ENCODE measurements at regions not wholly inside any gene's neighbourhood (a gene's known extent, or its start where the extent isn't known, plus 50 kb on each side); places are given as distances from the start of the nearest gene placed in this dataset.

GRCh38 chr11:79691445-79691844 lies 250.6 kb upstream of the TENM4 start:
- no peak overlapping the region for H3K4ac ChIP-seq (ENCODE audit: low read depth, low read length)
- no peak overlapping the region for H3K27ac ChIP-seq (ENCODE audit: low read depth, low read length)
- no peak for DNase-seq
- no peak overlapping the region for H3K23ac ChIP-seq (ENCODE audit: low read length)
- no peak overlapping the region for H4K8ac ChIP-seq (ENCODE audit: low read depth, low read length)
- H3K9me3 ChIP-seq (ENCODE audit: insufficient read depth, low read depth, low read length) = no peaks in the 10 kb centered on the region
- no peaks in the 10 kb centered on the region for H3K27me3 ChIP-seq (ENCODE audit: insufficient read depth, low read length)
- H2BK5ac ChIP-seq (ENCODE audit: low read depth, low read length, poor library complexity) = no peak overlapping the region
- no peak overlapping the region for H3K14ac ChIP-seq (ENCODE audit: low read length)
- no peaks in the 10 kb centered on the region for H3K36me3 ChIP-seq (ENCODE audit: control insufficient read depth in 1 of 2, insufficient read depth in 2 of 2, low read length in 2 of 2)
- no peaks in the 10 kb centered on the region for H3K79me2 ChIP-seq (ENCODE audit: control insufficient read depth, insufficient read depth, low read length, poor library complexity)
- no peak overlapping the region for H3K4me3 ChIP-seq (ENCODE audit: low read depth, low read length)
- no peak overlapping the region for H3K4me2 ChIP-seq (ENCODE audit: low read length)
- H2AFZ ChIP-seq (ENCODE audit: insufficient read depth, low read length, poor library complexity) = no peak overlapping the region
- H3K18ac ChIP-seq (ENCODE audit: low read length) = no peak overlapping the region
- no peak overlapping the region for H2BK12ac ChIP-seq (ENCODE audit: low read length)
- H2AK5ac ChIP-seq (ENCODE audit: low read length) = no peak overlapping the region
- H2BK120ac ChIP-seq (ENCODE audit: insufficient read depth, low read length, poor library complexity) = no peak overlapping the region
- whole genome bisulfite sequencing (ENCODE audit: extremely low coverage, insufficient coverage, insufficient read length) = no CpG with 5 or more reads among the region's 2 CpGs
- no peaks in the 10 kb centered on the region for H3K79me1 ChIP-seq (ENCODE audit: low read length)
- H4K91ac ChIP-seq (ENCODE audit: low read depth, low read length) = no peak overlapping the region
- no peak overlapping the region for H3K9ac ChIP-seq (ENCODE audit: low read length)
- H3K4me1 ChIP-seq (ENCODE audit: control insufficient read depth in 1 of 2, insufficient read depth in 2 of 2, low read length in 2 of 2) = no peaks in the 10 kb centered on the region
- H4K12ac ChIP-seq (ENCODE audit: low read depth, low read length) = no peak overlapping the region

DNA sequence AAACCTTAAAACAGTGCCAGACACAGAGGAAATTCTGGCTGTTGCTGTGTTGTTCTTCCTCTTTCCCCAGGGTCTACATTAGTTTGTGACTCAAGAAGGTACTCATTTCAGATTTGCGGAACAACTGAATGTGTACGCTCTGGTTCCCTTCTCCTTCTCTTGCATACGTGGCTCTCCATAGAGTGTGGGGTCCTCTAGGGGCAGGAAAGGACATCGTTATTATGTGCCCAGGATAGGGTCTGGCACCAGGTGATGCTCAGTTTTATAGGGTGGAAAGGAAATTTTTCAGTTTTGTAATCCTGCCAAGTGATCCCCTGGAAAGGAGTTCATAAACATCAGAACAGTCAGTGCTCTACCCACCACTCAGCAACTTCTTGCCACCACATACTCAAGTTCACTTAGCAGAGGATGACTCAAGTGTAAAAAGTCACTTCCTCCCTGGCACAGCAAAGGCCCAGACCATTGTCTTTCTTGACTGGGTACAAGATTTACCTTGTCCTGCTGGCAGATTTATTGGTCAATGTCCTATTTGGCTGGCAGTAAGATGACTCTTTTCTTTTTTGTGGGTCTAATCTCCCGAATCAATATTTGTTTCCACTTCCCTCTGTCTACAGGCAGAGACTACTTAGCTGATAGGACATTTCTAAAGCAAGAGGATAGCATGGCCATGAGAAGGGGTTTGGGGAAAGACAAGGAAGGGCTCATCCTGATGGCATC lies 246.0 kb upstream of the TENM4 start:
- H3K4ac ChIP-seq (ENCODE audit: low read depth, low read length) = no peak overlapping the region
- H3K23ac ChIP-seq (ENCODE audit: low read length) = no peak overlapping the region
- no peak overlapping the region for H2BK5ac ChIP-seq (ENCODE audit: low read depth, low read length, poor library complexity)
- no peak overlapping the region for H3K27ac ChIP-seq (ENCODE audit: low read depth, low read length)
- H3K14ac ChIP-seq (ENCODE audit: low read length) = no peak overlapping the region
- no peaks in the 10 kb centered on the region for H3K79me2 ChIP-seq (ENCODE audit: control insufficient read depth, insufficient read depth, low read length, poor library complexity)
- no peaks in the 10 kb centered on the region for H3K27me3 ChIP-seq (ENCODE audit: insufficient read depth, low read length)
- no peaks in the 10 kb centered on the region for H3K4me1 ChIP-seq (ENCODE audit: control insufficient read depth in 1 of 2, insufficient read depth in 2 of 2, low read length in 2 of 2)
- no peaks in the 10 kb centered on the region for H3K9me3 ChIP-seq (ENCODE audit: insufficient read depth, low read depth, low read length)
- no peak overlapping the region for H4K12ac ChIP-seq (ENCODE audit: low read depth, low read length)
- H2BK120ac ChIP-seq (ENCODE audit: insufficient read depth, low read length, poor library complexity) = no peak overlapping the region
- H3K79me1 ChIP-seq (ENCODE audit: low read length) = no peaks in the 10 kb centered on the region
- H3K18ac ChIP-seq (ENCODE audit: low read length) = no peak overlapping the region
- no peak overlapping the region for H2AK5ac ChIP-seq (ENCODE audit: low read length)
- H4K91ac ChIP-seq (ENCODE audit: low read depth, low read length) = no peak overlapping the region
- no peak for DNase-seq
- H3K4me3 ChIP-seq (ENCODE audit: low read depth, low read length) = no peak overlapping the region
- no peak overlapping the region for H2BK12ac ChIP-seq (ENCODE audit: low read length)
- H2AFZ ChIP-seq (ENCODE audit: insufficient read depth, low read length, poor library complexity) = no peak overlapping the region
- no peak overlapping the region for H3K4me2 ChIP-seq (ENCODE audit: low read length)
- no peak overlapping the region for H4K8ac ChIP-seq (ENCODE audit: low read depth, low read length)
- H3K36me3 ChIP-seq (ENCODE audit: control insufficient read depth in 1 of 2, insufficient read depth in 2 of 2, low read length in 2 of 2) = no peaks in the 10 kb centered on the region
- H3K9ac ChIP-seq (ENCODE audit: low read length) = no peak overlapping the region
- WGBS (ENCODE audit: extremely low coverage, insufficient coverage, insufficient read length) = no CpG with 5 or more reads among the region's 5 CpGs

GRCh38 chr11:79683930-79684329 lies 243.1 kb upstream of the TENM4 start:
- H3K4ac ChIP-seq (ENCODE audit: low read depth, low read length) = no peak overlapping the region
- H2AK5ac ChIP-seq (ENCODE audit: low read length) = no peak overlapping the region
- no peaks in the 10 kb centered on the region for H3K27me3 ChIP-seq (ENCODE audit: insufficient read depth, low read length)
- H4K8ac ChIP-seq (ENCODE audit: low read depth, low read length) = no peak overlapping the region
- H2AFZ ChIP-seq (ENCODE audit: insufficient read depth, low read length, poor library complexity) = no peak overlapping the region
- H2BK12ac ChIP-seq (ENCODE audit: low read length) = no peak overlapping the region
- H3K9me3 ChIP-seq (ENCODE audit: insufficient read depth, low read depth, low read length) = no peaks in the 10 kb centered on the region
- no peaks in the 10 kb centered on the region for H3K79me1 ChIP-seq (ENCODE audit: low read length)
- H3K4me2 ChIP-seq (ENCODE audit: low read length) = no peak overlapping the region
- H4K12ac ChIP-seq (ENCODE audit: low read depth, low read length) = no peak overlapping the region
- no peak overlapping the region for H4K91ac ChIP-seq (ENCODE audit: low read depth, low read length)
- no peaks in the 10 kb centered on the region for H3K36me3 ChIP-seq (ENCODE audit: control insufficient read depth in 1 of 2, insufficient read depth in 2 of 2, low read length in 2 of 2)
- H3K23ac ChIP-seq (ENCODE audit: low read length) = no peak overlapping the region
- no peak overlapping the region for H3K9ac ChIP-seq (ENCODE audit: low read length)
- no peak overlapping the region for H3K4me3 ChIP-seq (ENCODE audit: low read depth, low read length)
- H3K18ac ChIP-seq (ENCODE audit: low read length) = no peak overlapping the region
- no peaks in the 10 kb centered on the region for H3K4me1 ChIP-seq (ENCODE audit: control insufficient read depth in 1 of 2, insufficient read depth in 2 of 2, low read length in 2 of 2)
- no peak for DNase-seq
- no peak overlapping the region for H2BK120ac ChIP-seq (ENCODE audit: insufficient read depth, low read length, poor library complexity)
- H3K14ac ChIP-seq (ENCODE audit: low read length) = no peak overlapping the region
- H3K27ac ChIP-seq (ENCODE audit: low read depth, low read length) = no peak overlapping the region
- no peaks in the 10 kb centered on the region for H3K79me2 ChIP-seq (ENCODE audit: control insufficient read depth, insufficient read depth, low read length, poor library complexity)
- no CpG with 5 or more reads among the region's 1 CpG for WGBS (ENCODE audit: extremely low coverage, insufficient coverage, insufficient read length)
- no peak overlapping the region for H2BK5ac ChIP-seq (ENCODE audit: low read depth, low read length, poor library complexity)

DNA sequence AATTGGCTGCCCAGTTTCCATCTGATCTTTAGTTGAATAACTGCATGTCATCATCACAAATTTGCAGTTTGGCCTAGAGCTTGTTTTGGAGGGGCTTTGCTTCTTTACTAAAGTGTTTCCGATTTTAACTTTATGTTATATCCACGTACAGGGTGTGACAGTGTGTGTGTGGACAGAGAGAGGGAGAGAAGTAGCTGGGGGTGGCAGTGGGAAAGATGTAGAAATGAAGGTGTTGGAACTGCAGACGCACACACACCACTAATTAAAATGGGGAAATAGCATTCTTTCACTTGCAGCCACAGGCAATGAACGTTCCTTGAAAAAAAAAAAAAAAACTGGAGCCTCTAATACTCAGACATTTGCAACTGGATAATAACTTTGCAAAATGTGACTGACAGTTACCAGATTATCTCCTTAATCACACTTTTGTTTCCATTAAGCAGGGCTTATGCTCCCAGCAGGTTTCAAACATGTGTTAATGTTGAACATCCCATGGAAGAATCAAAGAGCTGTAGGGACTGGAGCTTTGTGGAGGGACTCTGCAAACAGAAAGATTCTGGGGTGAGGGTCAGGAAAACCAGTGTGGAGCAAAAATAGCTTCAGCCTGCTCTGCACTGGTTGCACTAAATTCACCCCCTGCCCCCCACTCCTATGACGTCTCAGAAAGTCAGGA lies 238.1 kb upstream of the TENM4 start:
- Histone ChIP-seq H3K4me2 (ENCODE audit: low read length) (no peak overlapping the region), H2AFZ (ENCODE audit: insufficient read depth, low read length, poor library complexity) (no peak overlapping the region), H3K9ac (ENCODE audit: low read length) (no peak overlapping the region), H2BK12ac (ENCODE audit: low read length) (no peak overlapping the region), H3K14ac (ENCODE audit: low read length) (no peak overlapping the region), H3K4ac (ENCODE audit: low read depth, low read length) (no peak overlapping the region), H2BK5ac (ENCODE audit: low read depth, low read length, poor library complexity) (no peak overlapping the region), H3K4me3 (ENCODE audit: low read depth, low read length) (no peak overlapping the region), H3K79me2 (ENCODE audit: control insufficient read depth, insufficient read depth, low read length, poor library complexity) (no peaks in the 10 kb centered on the region), H3K79me1 (ENCODE audit: low read length) (no peaks in the 10 kb centered on the region), H2AK5ac (ENCODE audit: low read length) (no peak overlapping the region), H3K36me3 (ENCODE audit: control insufficient read depth in 1 of 2, insufficient read depth in 2 of 2, low read length in 2 of 2) (no peaks in the 10 kb centered on the region), H3K18ac (ENCODE audit: low read length) (no peak overlapping the region), H3K27me3 (ENCODE audit: insufficient read depth, low read length) (no peaks in the 10 kb centered on the region), H4K91ac (ENCODE audit: low read depth, low read length) (no peak overlapping the region), H3K23ac (ENCODE audit: low read length) (no peak overlapping the region), H3K27ac (ENCODE audit: low read depth, low read length) (no peak overlapping the region), H4K8ac (ENCODE audit: low read depth, low read length) (no peak overlapping the region), H4K12ac (ENCODE audit: low read depth, low read length) (no peak overlapping the region), H2BK120ac (ENCODE audit: insufficient read depth, low read length, poor library complexity) (no peak overlapping the region), H3K4me1 (ENCODE audit: control insufficient read depth in 1 of 2, insufficient read depth in 2 of 2, low read length in 2 of 2) (no peaks in the 10 kb centered on the region), H3K9me3 (ENCODE audit: insufficient read depth, low read depth, low read length) (no peaks in the 10 kb centered on the region)
- WGBS (ENCODE audit: extremely low coverage, insufficient coverage, insufficient read length) = no CpG with 5 or more reads among the region's 5 CpGs
- DNase-seq = no peak

All from trophoblast cell (in vitro differentiated cells and primary cell).